IMR-90 (cell line): ENCODE measurements at regions not wholly inside any gene's neighbourhood (a gene's known extent, or its start where the extent isn't known, plus 50 kb on each side); places are given as distances from the start of the nearest gene placed in this dataset.

ENCODE experiments used
- BHLHE40 ChIP-seq: fragments of 150-350 bp; IDR thresholded peaks from 2 replicates; pipeline ENCODE4 v1.6.1; 2016; ENCODE audit warnings: mild to moderate bottlenecking, low read depth, low read length
- CTCF ChIP-seq: conservative IDR thresholded peaks from 2 replicates; pipeline ENCODE4 v1.5.1; 2012; ENCODE audit warnings: mild to moderate bottlenecking, low read depth, low read length, improper control_type of control experiment
- MXI1 ChIP-seq: IDR thresholded peaks from 2 replicates; pipeline ENCODE4 v1.6.1; 2012; ENCODE audit warnings: low read depth, mild to moderate bottlenecking, low read length, moderate library complexity, borderline replicate concordance
- NFE2L2 ChIP-seq: fragments of 150-350 bp; IDR thresholded peaks from 2 replicates; pipeline ENCODE4 v1.6.1; 2016; ENCODE audit warnings: low read depth, mild to moderate bottlenecking, low read length
- POLR2A ChIP-seq: IDR thresholded peaks from 2 replicates; pipeline ENCODE4 v1.6.1; 2012; ENCODE audit warnings: mild to moderate bottlenecking, low read depth, low read length
- SMC3 ChIP-seq: fragments of 150-350 bp; IDR thresholded peaks from 2 replicates; pipeline ENCODE4 v1.6.1; 2016; ENCODE audit warnings: low read depth, mild to moderate bottlenecking, antibody characterized with exemption, low read length, moderate library complexity

GRCh38 chr6:43936476-43936875 lies 166.5 kb downstream of the VEGFA start:
- TF ChIP-seq SMC3 (no peak), CTCF (no peak), POLR2A (no peak), BHLHE40 (no peak), MXI1 (no peak), NFE2L2 (no peak)
